GM06990 (cell line): ENCODE measurements at regions not wholly inside any gene's neighbourhood (a gene's known extent, or its start where the extent isn't known, plus 50 kb on each side); places are given as distances from the start of the nearest gene placed in this dataset.

Experiments used
- DNase-seq: peaks from one replicate; pipeline ENCODE4 v3.0.0-alpha.2; 2011; ENCODE audit not compliant: insufficient read length; ENCODE audit errors: extremely low read depth
- H3K27me3 ChIP-seq: replicated peaks from 2 replicates; pipeline ENCODE4 v1.6.0; 2011; ENCODE audit warnings: low read length; ENCODE audit not compliant: control insufficient read depth, insufficient read depth
- H3K36me3 ChIP-seq: 2 replicates; pipeline ENCODE4 v1.5.1; 2011; ENCODE audit warnings: low read length; ENCODE audit not compliant: control insufficient read depth, insufficient read depth
- H3K4me3 ChIP-seq: replicated peaks from 2 replicates; pipeline ENCODE4 v1.5.1; 2011; ENCODE audit warnings: low read depth, mild to moderate bottlenecking, control low read depth, low read length
- CTCF ChIP-seq: IDR thresholded peaks from 2 replicates; pipeline ENCODE4 v1.5.1; 2011; ENCODE audit warnings: low read length, control low read depth, mild to moderate bottlenecking, inconsistent platforms; ENCODE audit not compliant: insufficient read depth, poor library complexity, severe bottlenecking

- TF ChIP-seq CTCF: peak; percentile 45
- H3K36me3 ChIP-seq: no peaks in the 10 kb centered on the region
- no peak overlapping the region for H3K4me3 ChIP-seq
- no peaks in the 10 kb centered on the region; the same call in 1 of the 2 replicates for H3K27me3 ChIP-seq
- DNase-seq: no peak
These were observed 92.7 kb upstream of the CDH5 start for GRCh38 chr16:66273644-66274334.

- no peaks in the 10 kb centered on the region for H3K36me3 ChIP-seq
- no peak for TF ChIP-seq CTCF
- DNase-seq: no peak
- no peaks in the 10 kb centered on the region; the same call in 1 of the 2 replicates for H3K27me3 ChIP-seq
- H3K4me3 ChIP-seq: no peak overlapping the region
These were observed 93.4 kb upstream of the CDH5 start for GRCh38 chr16:66273053-66273452.

- Histone ChIP-seq H3K36me3 (no peaks in the 10 kb centered on the region), H3K4me3 (no peak overlapping the region), H3K27me3 (no peaks in the 10 kb centered on the region; the same call in 1 of the 2 replicates)
- no peak for DNase-seq
- no peak for TF ChIP-seq CTCF
These were observed 94.0 kb upstream of the CDH5 start for GRCh38 chr16:66272461-66272860.

GRCh38 chr16:66271074-66272060 lies 95.1 kb upstream of the CDH5 start:
- H3K4me3 ChIP-seq: no peak overlapping the region
- TF ChIP-seq CTCF: no peak
- H3K36me3 ChIP-seq: no peaks in the 10 kb centered on the region
- DNase-seq: no peak
- peaks cover 4% of the 10 kb centered on the region for H3K27me3 ChIP-seq

- Histone ChIP-seq H3K27me3 (peaks cover 4% of the 10 kb centered on the region), H3K36me3 (no peaks in the 10 kb centered on the region), H3K4me3 (no peak overlapping the region)
- DNase-seq: peak; percentile 60
- peak; percentile 59 for TF ChIP-seq CTCF
These were observed 96.1 kb upstream of the CDH5 start for GRCh38 chr16:66270333-66270927.
